GM03348 (cell line): ENCODE measurements at regions not wholly inside any gene's neighbourhood (a gene's known extent, or its start where the extent isn't known, plus 50 kb on each side); places are given as distances from the start of the nearest gene placed in this dataset.

Source experiments
- DNase-seq: peaks from one replicate; pipeline ENCODE4 v3.0.0; 2012; ENCODE audit warnings: low spot score

DNA sequence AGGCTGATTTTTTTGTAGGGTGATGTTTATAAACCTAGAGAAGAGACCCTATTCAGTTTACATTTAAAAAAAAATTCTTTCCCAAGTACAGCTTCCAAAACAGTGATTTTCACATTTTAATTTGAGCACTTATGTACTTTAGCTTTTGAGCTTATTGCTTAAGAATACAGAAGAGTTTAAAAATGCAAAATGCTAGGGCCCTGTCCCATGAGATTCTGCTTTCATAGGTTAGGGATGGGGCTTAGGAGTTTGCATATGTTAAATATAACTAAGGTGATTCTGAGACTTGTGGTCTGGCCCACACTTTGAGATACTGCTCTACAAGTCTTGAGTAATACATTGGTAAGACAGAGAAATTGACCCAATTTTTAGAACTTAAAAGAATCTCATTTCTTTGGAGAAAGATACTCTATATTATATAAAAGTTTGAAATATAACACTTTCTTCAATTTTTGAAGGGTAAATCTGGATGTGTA lies 137.3 kb upstream of the CWC22 start:
- no peak for DNase-seq

DNA sequence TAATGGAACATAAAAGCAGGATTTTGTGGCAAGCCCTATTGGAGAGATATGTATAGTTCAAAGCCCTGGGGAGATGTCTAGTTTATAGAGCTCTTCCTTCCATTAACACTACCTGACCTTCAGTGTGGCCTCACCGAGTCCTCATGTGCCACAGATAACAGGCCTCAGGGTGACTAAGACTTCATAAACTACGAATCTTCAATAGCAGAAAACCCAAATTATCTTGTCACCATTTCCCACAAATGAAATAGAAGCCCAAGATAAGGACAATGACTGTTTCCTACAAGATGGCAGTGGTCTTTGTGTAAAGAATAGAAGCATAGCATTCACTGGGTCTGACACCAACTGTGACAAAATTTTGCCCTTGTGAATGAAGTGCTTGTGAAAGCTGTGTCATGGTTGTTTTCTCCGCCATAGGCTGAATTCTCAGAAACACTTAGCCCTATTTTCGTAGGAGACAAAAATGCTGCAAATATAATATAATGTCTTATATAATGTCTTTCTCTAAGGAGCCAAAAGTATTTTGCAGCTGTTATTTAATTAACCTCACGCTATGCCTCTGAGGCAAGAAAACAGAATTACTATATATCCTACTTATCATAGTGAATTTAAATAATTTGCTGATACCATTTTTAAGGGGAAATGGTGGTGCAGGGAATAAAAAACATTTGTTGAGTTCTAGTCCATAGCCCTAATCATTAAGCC lies 136.7 kb upstream of the CWC22 start:
- DNase-seq, result no peak

DNA sequence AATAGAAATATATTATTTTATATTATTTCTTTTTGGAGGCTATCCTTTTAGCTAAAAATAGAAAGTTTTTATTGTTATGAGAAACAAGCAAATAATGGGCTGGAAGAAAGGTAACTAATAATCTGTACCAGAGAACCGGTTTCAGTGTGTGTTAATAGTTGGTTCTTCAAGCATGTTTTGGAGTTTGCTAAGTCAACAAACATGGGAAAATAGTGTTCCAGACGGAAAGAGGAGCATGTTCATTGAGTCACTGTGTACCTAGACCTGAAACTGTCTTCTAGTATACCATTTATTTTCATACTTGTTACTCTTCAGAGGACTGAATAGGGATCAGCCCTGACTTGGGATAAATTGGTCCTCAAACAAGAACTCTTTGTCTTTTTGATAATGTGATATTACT lies 134.5 kb upstream of the CWC22 start:
- no peak for DNase-seq

DNA sequence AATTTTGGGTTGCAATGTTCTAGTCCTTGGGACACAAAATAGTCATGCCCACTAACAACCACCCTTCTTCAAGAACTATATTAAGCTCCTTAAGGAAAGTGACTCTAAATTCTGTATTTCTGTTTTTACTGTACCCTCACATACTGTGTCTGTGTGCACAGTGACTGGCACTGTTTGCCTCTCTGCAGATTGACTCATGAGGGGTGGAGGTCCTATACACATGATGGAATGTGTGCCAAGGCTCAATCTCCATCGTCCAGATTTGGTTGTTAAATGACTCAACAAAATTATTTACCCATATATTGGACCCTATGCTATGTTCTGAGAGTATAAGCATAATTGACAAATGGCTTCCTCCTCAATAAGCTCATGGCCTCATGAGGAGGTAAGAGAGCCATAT lies 126.6 kb upstream of the CWC22 start:
- DNase-seq, result no peak

DNA sequence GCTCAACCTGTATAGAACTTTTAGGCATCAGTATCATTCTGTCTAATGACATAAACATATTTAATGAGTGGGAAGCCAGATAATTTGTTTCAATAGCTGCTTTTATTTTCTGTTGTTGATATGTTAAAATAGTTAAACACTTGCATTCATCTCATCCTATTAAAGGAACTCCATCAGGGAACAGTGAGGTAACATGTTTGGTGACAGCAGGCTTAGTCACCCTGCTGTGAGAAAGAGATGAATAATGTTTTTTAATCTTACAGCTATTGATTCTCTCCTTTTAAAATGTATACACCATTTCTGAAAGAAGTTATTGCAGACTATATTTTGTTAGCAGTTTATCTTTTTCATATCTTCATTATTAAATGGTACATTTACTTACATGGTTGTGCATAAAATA lies 123.3 kb upstream of the CWC22 start:
- peak; percentile 11 for DNase-seq

DNA sequence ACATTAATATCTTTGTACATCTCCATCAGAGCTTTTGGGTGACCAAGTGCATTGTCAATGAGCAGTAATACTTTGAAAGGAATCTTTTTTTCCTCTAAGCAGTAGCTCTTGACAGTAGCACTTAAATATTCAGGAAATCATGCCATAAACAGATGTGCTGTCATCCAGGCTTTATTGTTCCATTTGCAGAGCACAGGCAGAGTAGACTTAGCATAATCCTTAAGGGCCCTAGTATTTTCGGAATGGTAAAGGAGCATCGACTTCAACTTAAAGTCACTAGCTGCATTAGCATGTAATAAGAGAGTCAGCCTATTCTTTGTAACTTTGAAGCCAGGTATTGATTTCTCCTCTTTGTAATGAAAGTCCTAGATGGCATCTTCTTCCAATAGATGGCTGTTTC lies 121.8 kb upstream of the CWC22 start:
- no peak for DNase-seq

DNA sequence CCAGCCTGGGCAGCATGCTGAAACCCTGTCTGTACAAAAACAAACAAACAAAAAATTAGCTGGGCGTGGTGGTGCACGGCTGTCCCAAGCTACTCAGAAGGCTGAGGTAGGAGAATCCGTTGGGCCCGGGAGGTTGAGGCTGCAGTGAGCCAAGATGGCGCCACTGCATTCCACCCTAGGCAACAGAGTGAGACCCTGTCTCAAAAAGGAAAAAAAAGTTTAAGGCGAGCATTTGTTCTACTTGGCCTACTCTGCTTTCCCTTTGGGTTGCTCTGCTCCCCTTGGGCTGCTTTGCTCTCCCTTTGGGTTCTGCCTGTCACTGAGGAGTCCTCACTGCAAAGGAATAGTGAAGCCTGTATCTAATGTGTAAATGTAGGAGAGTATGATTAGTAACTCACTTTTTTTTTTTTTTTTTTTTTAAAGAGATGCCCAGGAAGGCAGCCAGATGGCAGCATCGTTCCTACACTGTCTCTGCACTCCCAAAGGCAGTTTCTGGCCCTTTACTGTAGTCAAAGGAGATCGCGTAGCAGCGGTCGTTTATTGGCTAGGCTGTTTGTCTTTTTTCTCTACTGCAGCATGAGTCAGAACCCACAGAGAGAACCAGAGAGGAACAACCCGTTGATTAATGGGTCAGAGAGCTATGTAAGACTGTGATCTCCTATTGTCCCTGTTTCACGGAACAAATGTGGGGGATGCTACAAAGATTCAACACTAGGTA lies 118.3 kb upstream of the CWC22 start:
- DNase-seq, result peak; percentile 87

DNA sequence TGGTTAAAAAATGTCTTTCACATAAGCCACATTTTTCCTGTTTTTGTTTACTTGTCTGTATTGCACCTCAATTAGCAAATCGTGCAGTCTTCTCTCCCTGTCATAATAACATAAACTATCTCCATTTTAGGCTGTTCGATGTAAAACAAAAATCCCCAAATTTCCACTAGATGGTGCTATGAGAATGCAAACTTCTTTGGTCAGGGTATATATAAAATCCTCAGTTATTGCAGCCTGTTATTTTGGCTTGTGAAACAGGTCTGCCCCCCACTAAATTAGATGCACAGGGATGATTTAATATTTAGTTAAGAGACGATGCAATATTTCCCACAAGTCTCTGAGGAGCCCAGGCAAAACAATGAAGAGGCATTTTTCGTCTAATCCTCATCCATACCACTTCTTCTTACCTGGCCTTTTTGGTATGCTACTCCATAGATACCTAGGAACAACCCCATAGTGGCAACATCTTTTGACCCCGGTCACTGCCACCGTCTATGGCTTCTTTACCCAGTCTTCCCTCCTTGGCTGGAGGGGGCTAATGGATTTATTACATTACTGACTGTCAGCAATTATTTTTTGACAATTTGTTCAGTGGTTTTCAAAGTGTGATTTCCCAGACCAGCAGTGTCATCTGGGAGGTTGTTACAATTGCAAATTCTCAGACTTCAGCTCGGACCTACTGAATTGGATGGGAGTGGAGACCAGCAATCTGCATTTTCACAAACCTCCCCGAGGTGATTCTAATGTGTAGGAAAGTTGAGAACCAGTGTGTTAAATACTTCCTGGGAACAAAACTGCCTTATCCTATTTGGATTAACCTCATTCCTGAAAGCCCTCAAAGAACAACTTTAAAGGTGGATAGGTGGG lies 117.4 kb upstream of the CWC22 start:
- peak; percentile 63 for DNase-seq

DNA sequence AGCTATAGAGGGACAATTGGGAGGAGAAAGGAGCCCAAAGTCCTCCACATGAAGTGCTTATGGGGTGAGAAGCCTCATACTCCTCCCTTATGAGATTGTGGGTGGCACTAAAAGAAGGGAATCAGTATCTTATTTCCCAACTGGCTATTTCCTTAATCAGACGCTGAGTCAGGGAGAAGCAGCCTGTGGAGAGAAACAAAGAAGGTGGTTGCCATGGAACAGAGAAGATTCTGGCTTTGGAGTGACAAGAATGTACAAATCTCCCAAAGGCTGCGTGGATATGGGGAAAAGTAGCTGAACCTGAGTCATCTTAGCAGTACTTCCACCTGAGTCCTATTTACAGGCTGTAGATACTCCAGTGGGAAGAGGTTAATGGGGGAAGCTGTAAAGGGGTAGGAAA lies 115.8 kb upstream of the CWC22 start:
- peak; percentile 9 for DNase-seq

DNA sequence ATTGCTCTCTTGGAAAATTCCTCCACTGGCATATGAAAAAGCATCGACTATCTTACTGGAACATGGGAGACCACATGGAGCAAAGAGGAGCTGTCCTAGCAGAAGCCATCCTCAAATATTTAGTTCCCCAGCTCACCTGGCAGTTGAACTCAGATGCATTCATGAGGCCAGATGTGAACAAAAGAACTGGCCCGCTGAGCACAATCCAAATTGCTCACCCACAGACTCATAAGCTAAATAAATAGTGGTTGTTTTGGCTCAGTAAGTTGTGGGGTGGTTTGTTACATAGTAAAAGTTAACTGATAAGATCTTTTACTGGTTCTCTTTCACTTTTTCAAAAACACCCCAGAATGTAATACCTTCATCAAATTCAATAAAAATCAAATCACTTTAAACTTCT lies 108.6 kb upstream of the CWC22 start:
- no peak for DNase-seq

DNA sequence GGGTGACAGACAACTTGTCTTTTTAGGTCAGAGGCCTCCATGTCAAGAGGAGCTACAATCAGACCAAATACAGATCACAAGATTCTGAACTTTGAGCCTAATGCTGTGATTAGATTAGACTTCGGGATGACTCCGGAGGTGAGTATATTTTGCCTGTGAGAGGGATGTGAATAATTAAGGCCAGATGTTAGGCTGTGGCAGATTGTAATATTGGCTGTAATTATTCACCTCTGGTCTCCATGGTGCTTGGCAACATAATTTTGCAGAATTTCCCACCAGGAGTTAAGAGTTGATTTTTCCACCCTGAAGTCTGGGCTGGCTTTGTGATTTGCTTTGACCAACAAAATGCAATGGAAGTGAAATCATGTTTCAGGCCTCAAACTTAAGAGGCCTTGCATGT lies 108.2 kb upstream of the CWC22 start:
- DNase-seq, result no peak

DNA sequence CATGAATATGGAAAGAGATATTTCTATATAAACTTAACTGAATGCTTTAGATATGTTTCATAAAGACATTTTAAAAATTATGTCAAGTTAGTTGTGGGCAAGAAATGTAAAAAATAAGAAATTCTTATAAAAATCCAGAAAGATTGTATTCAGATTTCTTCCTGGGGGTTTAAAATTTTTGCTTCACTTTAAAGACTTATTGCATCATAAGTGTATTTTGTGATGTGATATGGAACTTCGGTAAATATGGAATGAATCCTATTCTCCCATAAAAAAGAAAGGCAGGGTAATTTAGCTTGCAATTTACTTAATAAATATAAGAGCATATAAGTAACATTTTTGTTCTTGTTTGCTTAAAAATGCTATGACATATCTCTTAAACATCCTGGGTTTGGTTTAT lies 104.8 kb upstream of the CWC22 start:
- no peak for DNase-seq

DNA sequence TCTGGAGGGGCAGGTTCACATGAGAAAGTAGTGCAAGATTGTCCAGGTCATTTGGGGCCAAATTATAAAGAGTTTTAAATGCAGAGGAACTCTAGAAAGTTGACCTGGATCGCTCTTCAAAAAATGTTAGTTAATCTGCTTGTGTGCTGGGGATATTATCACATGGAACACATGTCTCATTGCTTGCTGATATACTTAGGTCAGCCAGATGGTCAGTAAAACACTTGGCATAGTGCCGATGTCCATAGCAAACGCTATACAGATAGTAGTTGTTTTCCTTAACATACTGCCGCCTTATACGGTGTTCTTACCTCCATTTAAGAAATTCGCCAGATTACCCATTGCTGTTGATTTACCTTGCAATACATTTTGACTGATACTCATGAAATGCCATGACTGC lies 103.4 kb upstream of the CWC22 start:
- no peak for DNase-seq

DNA sequence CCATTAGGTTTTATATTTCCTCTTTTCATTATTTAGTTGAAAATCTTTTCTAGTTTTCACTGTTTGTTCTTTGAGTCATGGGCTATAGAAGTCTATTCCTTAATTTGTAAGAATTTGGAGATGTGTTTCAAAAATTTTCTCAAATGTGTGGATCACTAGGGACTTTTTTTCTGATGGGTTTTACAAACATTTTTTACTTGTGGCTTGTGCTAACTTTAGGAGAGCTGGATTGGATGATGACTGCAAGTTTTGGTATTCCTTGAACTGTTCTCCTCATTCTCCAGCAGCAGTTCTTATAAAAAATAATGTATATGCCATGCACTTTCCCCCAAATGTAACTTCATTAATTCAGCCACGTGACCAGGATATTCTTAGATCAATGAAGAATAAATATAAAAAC lies 94.7 kb upstream of the CWC22 start:
- DNase-seq, result no peak

DNA sequence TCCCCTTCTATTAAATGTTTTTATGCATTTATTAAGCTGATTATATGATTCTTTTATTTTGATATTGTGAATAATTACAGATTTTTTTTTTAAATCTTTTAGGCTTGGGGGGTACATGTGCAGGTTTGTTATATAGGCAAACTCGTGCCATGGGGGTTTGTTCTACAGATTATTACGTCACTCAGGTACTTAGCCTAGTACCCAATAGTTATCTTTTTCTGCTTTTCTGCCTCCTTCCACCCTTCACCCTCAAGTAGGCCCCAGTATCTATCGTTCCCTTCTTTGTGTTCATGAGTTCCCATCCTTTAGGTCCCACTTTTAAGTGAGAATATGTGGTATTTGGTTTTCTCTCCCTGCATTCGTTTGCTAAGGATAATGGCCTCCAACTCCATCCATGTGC lies 92.2 kb upstream of the CWC22 start:
- no peak for DNase-seq

DNA sequence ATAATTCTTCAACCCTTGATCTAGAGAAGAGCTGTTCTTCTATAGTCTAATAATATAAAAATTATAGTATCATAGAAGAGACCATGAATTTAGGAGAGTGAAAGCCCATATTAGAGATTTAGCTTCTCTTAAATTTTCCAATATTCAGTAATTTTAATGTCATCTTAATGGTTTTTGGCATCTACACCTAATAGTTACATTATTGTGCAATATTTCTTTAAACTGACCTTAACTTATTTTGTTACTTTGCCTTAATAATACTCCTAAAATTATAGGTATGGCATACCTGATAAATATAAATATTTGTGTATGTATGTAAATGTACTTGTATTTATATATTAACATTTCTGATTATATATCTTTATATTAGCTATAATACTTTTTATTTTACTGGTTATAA lies 78.0 kb upstream of the CWC22 start:
- DNase-seq, result no peak

DNA sequence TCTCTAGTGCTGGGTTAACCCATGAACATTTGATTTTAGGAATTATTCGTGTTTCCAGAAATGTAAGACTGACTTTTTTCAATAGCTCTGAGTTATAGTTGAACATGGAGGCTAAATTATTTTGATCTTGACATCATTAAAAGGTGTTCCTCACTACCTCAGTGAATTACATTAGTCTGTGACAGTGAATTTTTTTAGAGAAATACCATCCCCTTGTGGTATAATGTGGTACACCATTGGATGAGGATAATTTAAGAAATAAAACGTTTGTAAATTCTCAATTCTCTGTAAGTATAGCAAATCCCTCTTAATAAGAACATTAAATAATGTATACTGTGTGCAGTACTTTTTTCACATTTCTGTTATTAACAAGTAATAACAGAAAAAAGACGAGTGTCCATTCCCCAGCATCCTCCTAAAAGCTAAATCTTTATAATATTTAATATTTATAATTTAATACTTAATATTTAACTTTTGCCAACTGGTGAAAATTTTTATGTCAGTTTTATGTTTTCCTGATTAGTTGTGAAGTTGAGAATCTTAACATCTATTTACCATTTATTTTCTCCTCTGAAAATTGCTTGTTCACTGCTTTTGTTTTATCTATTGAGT lies 70.3 kb upstream of the CWC22 start:
- peak; percentile 41 for DNase-seq

DNA sequence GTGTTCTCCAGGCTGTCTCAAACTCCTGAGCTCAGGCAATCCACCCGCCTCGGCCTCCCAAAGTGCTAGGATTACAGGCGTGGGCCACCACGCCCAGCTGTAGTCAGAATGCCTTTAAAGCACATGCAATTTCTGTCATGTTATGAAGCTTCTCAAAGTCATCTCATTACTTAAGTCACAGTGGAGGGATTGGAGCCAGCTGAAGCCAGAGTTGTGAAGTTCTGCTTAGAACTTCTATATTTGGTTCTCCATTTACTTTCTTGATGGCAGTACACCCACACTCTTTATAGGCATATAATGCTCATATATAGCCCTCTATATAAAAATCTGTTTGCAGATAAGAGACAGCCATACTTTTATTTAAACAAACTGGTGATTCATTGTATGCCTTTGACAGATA lies 68.8 kb upstream of the CWC22 start:
- no peak for DNase-seq

DNA sequence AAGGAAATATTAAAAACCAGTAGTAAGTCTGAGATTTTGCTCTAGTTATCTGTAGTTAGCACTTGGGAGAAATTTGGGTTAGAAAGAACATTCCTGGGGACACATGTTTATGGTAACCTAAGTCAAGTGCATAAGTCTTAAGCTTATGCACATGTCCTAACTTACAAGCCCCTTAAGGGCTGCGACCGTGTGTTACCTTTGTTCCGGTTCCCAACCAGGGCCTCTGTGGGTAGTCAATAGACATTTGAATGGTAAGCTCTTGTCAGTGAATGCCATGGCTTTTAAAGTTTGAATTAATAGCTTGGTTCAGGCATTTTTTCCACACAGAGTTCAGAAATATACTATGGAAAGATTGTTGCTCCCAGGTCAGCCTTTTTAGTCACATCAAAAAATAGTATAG lies 64.7 kb upstream of the CWC22 start:
- no peak for DNase-seq

DNA sequence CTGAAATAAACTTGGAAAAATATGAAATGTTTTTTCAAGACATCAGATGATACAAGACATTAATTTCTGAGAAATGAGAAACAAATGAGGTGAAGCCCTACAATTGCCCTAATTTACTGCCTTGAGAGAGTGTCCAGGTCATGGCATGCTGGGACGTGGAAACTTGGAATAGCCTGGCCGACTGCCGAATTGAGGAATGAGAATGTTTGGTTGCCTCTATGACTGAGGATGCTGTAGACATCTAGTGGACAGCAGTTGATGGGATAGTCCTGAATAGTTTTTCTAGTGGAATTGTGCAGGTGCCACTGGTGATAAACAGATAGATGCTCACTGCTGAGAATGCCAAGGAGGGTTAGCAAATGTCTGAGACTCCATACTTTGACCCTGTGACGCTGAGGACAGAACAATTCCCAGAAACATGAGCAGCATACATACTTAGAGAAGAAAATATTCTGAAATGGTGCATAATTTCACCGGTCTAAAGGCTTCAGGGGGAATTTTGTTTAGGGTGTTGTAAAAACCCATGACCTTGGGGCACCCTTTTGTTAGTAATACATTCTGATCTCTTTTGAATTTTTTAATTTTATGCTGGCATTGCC lies 56.5 kb upstream of the CWC22 start:
- no peak for DNase-seq

DNA sequence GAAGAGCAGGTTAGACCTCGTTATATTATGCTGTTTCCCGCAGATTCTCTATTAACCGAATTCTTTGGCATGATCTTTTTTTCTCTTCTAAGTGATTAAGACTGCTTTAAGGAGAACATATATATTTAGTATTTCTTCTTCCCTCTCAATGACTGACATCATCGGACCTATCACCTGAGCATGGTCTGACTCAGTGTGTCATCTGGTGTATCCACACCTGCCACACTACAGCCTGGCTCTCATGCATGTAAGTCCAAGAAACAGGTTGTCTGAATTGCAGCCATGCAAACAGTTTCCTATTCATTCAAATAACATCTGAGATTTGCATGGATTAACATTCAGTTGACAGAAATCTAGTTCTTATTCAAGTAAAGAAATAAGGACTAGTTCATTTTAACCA lies 55.1 kb upstream of the CWC22 start:
- DNase-seq, result no peak

DNA sequence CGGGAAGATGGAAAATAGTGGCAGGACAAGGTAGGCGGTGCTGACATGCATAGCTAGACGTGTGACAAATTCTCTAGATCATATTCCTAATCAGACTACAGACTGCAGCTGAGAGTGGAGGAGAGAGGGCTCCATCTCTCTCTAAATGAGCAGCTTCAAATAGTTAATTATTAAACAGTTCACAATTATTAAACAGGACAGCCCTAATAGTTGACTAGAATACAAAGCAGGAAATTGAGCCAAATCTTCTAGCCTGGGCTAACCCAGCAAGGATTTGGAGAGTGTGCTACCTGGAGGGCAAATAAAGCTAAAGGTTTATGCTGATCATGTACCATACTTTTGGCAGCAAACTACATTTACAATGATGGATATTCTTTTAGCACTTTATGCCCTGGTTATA lies 54.4 kb upstream of the CWC22 start:
- DNase-seq, result no peak
